ENCODE measurements at regions not wholly inside any gene's neighbourhood (a gene's known extent, or its start where the extent isn't known, plus 50 kb on each side); places are given as distances from the start of the nearest gene placed in this dataset.
A peak's percentile ranks its signal among the peaks of the same experiment; 100 is the strongest.
"Not testable (repeated sequence)": the region's sequence is repeated elsewhere in the genome, so short reads cannot be mapped to it uniquely, and the experiment has no call there.

DNA sequence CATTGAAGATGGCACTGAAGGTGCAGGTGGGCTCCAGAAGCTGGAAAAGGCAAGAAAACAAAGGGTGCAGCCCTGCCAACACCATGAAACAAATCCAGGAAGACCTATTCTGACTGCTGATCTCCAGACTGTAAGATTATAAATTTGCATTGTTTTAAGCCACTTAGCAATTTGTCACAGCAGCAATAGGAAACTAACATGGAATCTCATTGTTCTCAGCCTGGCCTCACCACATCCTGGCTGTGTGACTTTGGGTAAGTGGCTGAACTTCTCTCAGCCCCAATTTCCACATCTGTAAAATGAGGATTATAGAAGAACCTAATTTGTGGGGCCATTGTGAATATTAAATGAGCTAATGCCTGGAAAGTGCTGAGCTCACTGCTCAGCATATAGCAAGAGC, 160.4 kb upstream of the MAFB start:
- no peak for DNase-seq (ENCODE audit: low spot score)

DNA sequence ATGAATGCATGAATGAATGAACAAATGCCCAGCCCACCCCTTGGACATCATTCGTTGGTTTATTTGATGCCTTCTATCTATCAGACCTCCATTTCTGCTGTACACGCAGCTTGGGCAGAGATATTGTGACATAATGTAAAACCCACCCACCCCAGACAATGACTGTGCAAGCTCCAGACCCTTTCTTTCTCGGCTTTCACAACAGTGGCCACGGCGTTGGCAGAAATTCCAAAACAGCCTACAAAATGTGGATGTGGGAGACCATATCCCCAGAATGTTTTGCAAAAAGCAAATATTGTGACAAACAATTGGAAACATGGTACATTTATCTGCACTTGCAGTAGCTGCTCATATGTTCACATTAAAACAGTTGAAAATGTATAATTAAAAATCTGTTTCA, 162.0 kb upstream of the MAFB start:
- DNase-seq (ENCODE audit: low spot score) = no peak

DNA sequence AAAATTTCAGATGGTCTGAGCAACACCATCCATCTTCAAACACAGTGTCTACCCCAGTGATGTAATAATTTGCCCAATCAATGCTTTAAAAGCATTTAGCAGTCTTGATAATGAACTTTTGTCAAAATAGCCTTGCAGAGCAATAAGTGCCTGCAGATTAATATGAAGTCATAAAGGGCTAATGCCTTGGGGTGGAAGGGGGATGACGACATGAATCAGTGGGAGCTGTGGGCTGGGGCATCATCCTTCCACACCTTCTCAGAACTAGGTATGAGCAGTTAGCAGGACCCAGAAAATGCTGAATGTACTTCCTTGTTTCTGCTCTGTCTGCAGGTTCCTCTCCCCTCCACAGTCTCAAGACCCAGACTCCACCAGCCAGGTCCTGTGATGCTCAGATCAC, 166.2 kb upstream of the MAFB start:
- no peak for DNase-seq (ENCODE audit: low spot score)

- no peak for DNase-seq (ENCODE audit: low spot score)
Observed at GRCh38 chr20:40856653-40857052, 167.6 kb upstream of the MAFB start.

GRCh38 chr20:40860487-40860902, 168.1 kb upstream of the TOP1 start:
- DNase-seq (ENCODE audit: low spot score) = no peak

- DNase-seq (ENCODE audit: low spot score) = no peak
Observed at GRCh38 chr20:40861427-40862008, 167.1 kb upstream of the TOP1 start.

DNA sequence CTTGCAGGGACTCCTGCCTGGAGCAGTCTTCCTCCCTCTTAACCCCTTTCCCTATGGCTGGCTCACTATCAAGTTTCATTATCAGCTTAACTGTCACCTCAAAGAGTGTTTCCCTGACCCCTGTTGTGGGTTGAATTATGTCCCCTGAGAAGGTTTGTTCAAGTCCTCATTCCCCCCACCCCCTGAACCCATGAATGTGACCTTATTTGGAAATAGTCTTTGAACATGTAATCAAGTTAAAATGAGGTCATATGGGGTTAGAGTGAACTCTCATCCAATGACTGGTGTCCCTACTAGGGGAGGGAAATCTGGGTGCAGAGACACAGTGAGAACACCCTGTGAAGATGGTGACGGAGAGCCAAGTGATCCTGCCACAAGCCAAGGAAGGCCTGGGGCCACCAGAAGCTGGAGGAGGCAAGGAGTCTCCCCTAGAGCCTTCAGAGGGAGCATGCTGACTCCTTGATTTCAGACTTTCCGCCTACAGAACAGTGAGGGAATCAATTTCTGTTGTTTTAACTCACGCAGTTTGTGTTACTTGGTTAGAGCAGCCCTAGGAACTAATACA, 165.2 kb upstream of the TOP1 start:
- no peak for DNase-seq (ENCODE audit: low spot score)

DNA sequence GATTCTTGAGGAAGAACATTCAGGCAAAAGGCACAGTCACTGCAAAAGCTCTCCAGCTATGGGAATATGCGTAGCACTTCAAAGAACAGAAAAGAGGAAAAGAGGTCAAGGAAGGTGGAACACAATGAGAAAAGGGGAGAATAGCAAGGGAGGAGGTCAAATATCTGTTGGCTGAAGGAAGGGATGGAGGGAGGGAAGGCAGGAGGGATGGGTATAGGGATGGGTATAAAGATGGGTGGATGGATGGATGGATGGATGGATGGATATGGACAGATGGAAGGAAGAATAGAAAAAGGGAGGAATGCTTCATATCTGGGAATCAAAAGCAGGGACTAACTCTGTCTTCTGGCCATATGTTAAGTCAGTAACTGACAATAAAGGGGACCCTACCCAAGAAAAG, 164.2 kb upstream of the TOP1 start:
- no peak for DNase-seq (ENCODE audit: low spot score)

GRCh38 chr20:40865095-40865494, 163.5 kb upstream of the TOP1 start:
- no peak for DNase-seq (ENCODE audit: low spot score)

- DNase-seq (ENCODE audit: low spot score) = no peak
Observed at GRCh38 chr20:40866056-40866455, 162.6 kb upstream of the TOP1 start.

DNA sequence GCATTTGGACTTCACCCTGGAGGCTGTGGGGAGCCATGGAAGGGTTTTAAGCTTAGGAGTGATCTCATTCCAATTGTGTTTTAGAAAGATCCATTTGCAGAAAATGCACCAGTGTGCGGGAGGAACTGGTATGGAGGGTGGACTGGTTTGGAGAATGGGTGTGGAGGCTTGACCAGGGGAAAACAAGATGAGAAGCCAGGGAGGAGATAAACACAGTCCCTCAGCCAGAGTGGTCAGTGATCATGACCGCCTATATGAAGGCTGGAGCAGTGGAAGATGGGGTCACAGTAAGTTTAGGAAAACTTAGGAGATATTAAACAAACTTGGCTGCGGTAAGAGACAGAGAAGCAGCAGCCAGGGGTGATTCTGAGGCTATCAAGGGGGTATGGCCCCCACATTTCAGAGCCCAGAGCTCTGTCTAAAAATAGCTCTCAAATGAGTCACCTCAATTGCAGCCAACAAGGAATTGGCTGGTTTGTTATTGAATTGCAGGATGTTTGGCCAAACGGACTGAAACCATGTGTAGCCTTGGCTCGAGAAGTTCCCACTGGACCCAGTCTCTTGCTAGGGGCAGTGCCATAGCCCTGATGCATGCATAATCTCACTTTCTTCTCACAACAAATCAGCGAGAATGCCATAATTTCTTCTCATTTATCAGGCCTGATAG, 159.9 kb upstream of the TOP1 start:
- DNase-seq (ENCODE audit: low spot score) = peak; percentile 16

DNA sequence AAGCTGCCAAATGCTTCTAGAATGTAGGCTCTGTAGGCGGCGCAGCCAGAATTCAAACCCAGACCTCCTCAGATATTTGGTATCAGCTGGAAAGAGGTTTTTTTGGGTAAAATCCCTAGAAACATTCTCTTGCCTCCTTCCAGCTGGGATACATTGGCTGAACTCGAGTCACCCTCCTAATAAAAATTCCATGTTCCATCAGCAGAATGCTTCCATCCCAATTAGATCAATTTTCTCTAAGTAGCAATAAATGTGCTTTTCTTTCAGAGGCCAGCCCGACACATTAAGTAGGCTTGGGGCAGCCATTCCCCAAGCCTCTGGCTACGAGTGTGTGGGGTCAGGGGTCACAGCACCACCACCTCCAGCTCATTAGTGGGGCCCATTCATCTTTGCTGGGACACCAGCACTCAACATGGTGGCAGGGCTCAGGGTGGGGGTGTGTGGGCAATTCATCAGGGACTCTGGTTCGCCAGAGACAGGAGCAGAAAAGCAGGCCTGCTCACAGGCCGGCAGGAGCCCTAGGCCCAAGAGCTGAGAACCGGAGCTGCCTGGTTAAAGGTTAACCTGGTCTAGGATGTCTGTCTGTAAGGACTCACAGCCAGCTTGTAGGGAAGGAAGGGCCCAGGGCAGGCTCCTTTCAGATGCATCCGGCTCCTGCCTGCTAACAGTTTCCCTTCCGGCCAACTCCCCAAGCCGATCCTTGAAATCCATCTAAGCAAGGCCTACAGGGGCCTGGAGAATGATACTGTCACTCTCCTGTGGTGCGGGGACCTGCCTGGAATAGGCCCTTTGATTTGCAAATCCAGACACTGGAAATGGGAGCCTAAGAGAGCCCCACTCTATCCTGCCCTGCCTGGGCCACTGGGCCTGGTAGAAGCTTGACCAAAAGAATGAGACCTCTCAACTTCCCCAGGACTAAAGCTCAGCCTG, 159.1 kb upstream of the TOP1 start:
- no peak for DNase-seq (ENCODE audit: low spot score)

- no peak for DNase-seq (ENCODE audit: low spot score)
Observed at GRCh38 chr20:40875116-40876085, 153.2 kb upstream of the TOP1 start.

DNA sequence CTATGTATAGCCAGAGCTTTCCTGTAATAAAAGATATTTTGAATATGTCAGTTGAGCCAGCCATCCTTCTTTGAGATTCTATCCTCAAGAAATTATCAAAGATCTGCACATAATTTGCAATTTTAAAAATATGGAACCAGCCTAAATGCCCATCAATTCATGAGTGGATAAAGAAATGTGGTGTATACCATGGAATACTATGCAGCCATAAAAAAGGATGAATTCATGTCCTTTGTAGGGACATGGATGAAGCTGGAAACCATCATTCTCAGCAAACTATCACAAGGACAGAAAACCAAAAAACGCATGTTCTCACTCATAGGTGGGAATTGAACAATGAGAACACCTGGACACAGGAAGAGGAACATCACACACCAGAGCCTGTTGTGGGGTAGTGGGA, 150.5 kb upstream of the TOP1 start:
- not testable (repeated sequence) for DNase-seq (ENCODE audit: low spot score)

DNA sequence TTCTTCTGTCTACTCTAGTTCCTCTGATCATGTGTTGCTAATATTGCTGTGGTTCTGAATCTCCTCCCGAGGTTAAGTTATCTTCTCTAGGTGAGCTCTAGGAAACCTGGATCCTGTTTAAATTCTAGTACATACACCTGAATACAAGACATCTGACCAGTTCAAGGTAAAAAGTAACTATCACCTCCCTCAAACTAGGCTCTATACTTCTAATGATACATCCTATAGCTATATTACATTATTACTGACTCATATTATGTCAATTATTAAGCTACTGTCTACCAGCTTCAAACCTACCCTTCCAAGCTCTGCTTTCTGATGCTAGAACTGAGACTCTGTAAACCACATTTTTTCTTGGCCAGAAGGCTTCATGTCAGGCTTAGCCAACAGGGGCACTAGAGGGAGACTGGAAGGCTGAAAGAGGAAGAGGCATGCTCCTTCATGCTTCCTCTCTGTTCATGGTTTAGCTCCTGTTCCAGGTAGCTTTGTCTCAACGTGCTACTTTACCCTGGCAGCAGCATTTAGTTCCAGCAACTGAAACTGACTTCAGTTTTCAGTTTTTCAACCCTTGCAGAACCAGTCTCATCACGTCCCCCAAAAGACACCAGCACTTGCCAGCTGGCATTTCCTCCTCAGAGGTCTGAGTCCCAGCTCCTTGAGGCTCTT, 148.4 kb upstream of the TOP1 start:
- no peak for DNase-seq (ENCODE audit: low spot score)

GRCh38 chr20:40880729-40881109, 147.9 kb upstream of the TOP1 start:
- DNase-seq (ENCODE audit: low spot score) = no peak

DNA sequence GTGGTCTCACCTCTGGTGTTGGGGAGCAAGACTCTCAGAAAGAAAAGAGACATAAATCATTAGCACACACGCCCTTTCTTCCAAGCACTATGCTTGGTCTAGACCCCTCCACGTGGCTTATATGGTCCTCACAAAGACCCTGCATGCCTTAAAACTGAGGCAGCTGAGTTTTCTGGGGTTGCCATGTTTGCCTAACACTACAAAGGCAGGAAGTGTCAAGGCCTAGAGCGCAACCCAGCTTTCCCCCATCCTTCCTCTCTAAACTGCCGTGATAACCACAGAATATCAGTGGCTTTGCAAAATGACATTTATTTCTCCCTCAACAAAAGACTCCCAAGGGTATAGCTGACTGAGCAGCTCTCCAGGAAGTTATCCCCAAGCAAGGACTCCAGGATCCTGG, 146.5 kb upstream of the TOP1 start:
- no peak for DNase-seq (ENCODE audit: low spot score)

DNA sequence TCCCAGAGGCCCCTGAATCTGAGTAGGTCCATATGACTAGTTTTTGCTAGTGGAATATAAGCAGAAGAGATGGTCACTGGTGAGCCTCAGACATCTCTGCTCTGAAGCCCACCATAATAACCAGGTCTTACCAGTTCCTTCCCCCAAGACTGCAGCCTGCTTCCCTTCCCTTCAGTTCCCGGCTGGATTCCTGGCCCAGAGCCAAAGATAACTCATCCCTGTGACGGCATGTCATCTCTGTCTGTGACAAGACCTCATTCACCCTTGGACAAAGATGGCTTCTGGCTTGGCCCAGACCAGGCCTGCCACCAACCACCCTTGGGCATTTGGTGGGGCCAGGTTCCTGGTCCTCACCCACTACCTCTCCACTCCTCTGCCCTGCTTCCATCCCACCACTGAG, 145.5 kb upstream of the TOP1 start:
- DNase-seq (ENCODE audit: low spot score) = no peak

GRCh38 chr20:40887105-40887504, 141.5 kb upstream of the TOP1 start:
- DNase-seq (ENCODE audit: low spot score) = no peak

DNA sequence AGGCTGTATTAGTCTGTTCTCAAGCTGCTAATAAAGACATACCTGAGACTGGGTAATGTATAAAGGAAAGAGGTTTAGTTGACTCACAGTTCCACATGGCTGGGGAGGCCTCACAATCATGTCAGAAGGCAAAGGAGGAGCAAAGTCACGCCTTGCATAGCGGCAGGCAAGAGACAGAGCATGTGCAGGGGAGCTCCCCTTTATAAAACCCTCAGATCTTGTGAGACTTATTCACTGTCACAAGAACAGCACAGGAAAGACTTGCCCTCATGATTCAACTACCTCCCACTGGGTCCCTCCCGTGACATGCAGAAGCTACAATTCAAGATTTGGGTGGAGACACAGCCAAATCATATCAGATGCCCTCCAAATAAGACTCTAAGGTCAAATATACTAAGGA, 139.4 kb upstream of the TOP1 start:
- not testable (repeated sequence) for DNase-seq (ENCODE audit: low spot score)

- no peak for DNase-seq (ENCODE audit: low spot score)
Observed at GRCh38 chr20:40890181-40890580, 138.4 kb upstream of the TOP1 start.

Measured in mucosa of gallbladder (tissue), 1 donor.